IMR-90 (cell line): ENCODE measurements at regions not wholly inside any gene's neighbourhood (a gene's known extent, or its start where the extent isn't known, plus 50 kb on each side); places are given as distances from the start of the nearest gene placed in this dataset.

Experiments used
- CEBPB ChIP-seq: IDR thresholded peaks from 2 replicates; pipeline ENCODE4 v1.6.1; 2012; ENCODE audit warnings: low read depth, low read length, improper control_type of control experiment
- CHD1 ChIP-seq: IDR thresholded peaks from 2 replicates; pipeline ENCODE4 v1.6.1; 2012; ENCODE audit warnings: low read depth, low read length, improper control_type of control experiment
- CTCF ChIP-seq: conservative IDR thresholded peaks from 2 replicates; pipeline ENCODE4 v1.5.1; 2012; ENCODE audit warnings: mild to moderate bottlenecking, low read depth, low read length, improper control_type of control experiment
- ELK1 ChIP-seq: fragments of 150-350 bp; IDR thresholded peaks from 2 replicates; pipeline ENCODE4 v1.6.1; 2016; ENCODE audit warnings: low read depth, mild to moderate bottlenecking, low read length, moderate library complexity, borderline replicate concordance
- FOS ChIP-seq: fragments of 150-350 bp; IDR thresholded peaks from 2 replicates; pipeline ENCODE4 v1.6.1; 2016; ENCODE audit warnings: low read depth, low read length
- MAFK ChIP-seq: IDR thresholded peaks from 2 replicates; pipeline ENCODE4 v1.6.1; 2012; ENCODE audit warnings: low read depth, low read length, improper control_type of control experiment
- MAZ ChIP-seq: IDR thresholded peaks from 2 replicates; pipeline ENCODE4 v1.6.1; 2012; ENCODE audit warnings: low read depth, mild to moderate bottlenecking, low read length, improper control_type of control experiment, moderate library complexity, borderline replicate concordance
- MXI1 ChIP-seq: IDR thresholded peaks from 2 replicates; pipeline ENCODE4 v1.6.1; 2012; ENCODE audit warnings: low read depth, mild to moderate bottlenecking, low read length, moderate library complexity, borderline replicate concordance
- POLR2A ChIP-seq: IDR thresholded peaks from 2 replicates; pipeline ENCODE4 v1.6.1; 2012; ENCODE audit warnings: mild to moderate bottlenecking, low read depth, low read length
- RAD21 ChIP-seq: IDR thresholded peaks from 2 replicates; pipeline ENCODE4 v1.6.1; 2012; ENCODE audit warnings: low read length, improper control_type of control experiment
- RCOR1 ChIP-seq: IDR thresholded peaks from 2 replicates; pipeline ENCODE4 v1.6.1; 2012; ENCODE audit warnings: mild to moderate bottlenecking, low read length, improper control_type of control experiment; ENCODE audit not compliant: insufficient replicate concordance
- RFX5 ChIP-seq: IDR thresholded peaks from 2 replicates; pipeline ENCODE4 v1.8.0; 2012; ENCODE audit warnings: low read depth, mild to moderate bottlenecking, low read length, moderate library complexity
- TF ChIP-seq, protein P1 (sequence below): fragments of 150-350 bp; IDR thresholded peaks from 2 replicates; pipeline ENCODE4 v1.6.1; 2017; ENCODE audit warnings: mild to moderate bottlenecking, antibody characterized with exemption, low read length, low read depth

DNA sequence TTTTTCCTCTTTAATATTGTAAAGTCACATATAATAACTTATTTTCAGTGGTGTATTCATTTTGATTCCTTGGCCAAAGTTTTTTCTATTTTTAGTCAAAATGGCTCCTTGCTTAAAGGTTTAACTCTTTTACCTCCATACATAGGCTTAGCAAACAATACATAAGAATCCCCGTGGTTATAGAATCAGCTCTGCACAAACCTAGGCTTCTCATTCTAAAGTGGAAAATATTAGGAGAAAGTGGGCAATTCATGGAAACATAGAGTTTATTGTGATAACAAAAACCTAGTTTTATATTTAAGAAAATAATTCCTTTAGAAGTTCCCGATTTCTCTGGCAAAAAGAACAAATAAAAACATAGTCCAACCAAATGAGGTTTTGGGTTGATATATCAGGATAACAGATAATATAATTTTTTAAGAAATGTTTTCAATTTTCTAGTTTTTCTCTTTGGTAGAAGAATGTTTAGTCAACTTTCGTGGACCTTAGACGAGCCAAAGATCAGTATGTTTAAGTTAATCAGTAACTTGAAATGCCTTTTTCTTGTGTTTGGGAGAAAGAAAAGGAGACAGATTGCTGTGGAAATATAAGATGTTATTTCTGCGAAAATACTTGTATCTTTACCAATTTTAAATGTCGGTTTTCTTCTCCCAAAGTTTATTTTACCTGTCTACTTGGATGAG, 93.4 kb upstream of the KLF12 start:
- TF ChIP-seq CTCF (no peak), CEBPB (no peak), POLR2A (no peak), RAD21 (no peak), ELK1 (no peak), MXI1 (no peak), RFX5 (no peak), MAFK (no peak), RCOR1 (no peak), CHD1 (no peak), FOS (no peak), MAZ (no peak)
- TF ChIP-seq, protein P1, sequence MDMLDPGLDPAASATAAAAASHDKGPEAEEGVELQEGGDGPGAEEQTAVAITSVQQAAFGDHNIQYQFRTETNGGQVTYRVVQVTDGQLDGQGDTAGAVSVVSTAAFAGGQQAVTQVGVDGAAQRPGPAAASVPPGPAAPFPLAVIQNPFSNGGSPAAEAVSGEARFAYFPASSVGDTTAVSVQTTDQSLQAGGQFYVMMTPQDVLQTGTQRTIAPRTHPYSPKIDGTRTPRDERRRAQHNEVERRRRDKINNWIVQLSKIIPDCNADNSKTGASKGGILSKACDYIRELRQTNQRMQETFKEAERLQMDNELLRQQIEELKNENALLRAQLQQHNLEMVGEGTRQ = no peak
